ENCODE measurements at regions not wholly inside any gene's neighbourhood (a gene's known extent, or its start where the extent isn't known, plus 50 kb on each side); places are given as distances from the start of the nearest gene placed in this dataset.

GRCh38 chr6:28657769-28658465 lies 132.2 kb downstream of the GPX5 start:
- ATAC-seq (no peak), DNase-seq (peak in 1 of 2 donors; percentile 50)
- H3K27me3 ChIP-seq (ENCODE audit: insufficient read depth in 3 of 3, low read length in 2 of 3), result peaks cover 4 to 38% (median 6%) of the 10 kb centered on the region in 3 donors
- H3K36me3 ChIP-seq (ENCODE audit: insufficient read depth in 1 of 2, low read depth in 1 of 2), result no peaks in the 10 kb centered on the region
- H3K4me1 ChIP-seq, result no peaks in the 10 kb centered on the region
- no peak for TF ChIP-seq CTCF (IDR thresholded peaks at IDR 0.05)
- no peak overlapping the region for H3K27ac ChIP-seq
- no peaks in the 10 kb centered on the region for H3K9me3 ChIP-seq
- intact Hi-C loops (cut with DNase I), result no loop called here
- peak overlapping the region; percentile 51 for H3K4me3 ChIP-seq
- 1 to 2% (median 1%) methylated on average over 27 of the region's 27 CpGs for WGBS, 3 donors

- WGBS, 3 donors, result 2% methylated on average over 16 of the region's 16 CpGs
- Histone ChIP-seq H3K27me3 (ENCODE audit: insufficient read depth in 3 of 3, low read length in 2 of 3) (peaks cover 4 to 38% (median 6%) of the 10 kb centered on the region in 3 donors), H3K36me3 (ENCODE audit: insufficient read depth in 1 of 2, low read depth in 1 of 2) (no peaks in the 10 kb centered on the region), H3K4me3 (peak overlapping the region; percentile 51), H3K27ac (no peak overlapping the region), H3K4me1 (no peaks in the 10 kb centered on the region), H3K9me3 (no peaks in the 10 kb centered on the region)
- intact Hi-C loops (cut with DNase I), result no loop called here
- no peak for TF ChIP-seq CTCF (IDR thresholded peaks at IDR 0.05)
- no peak for ATAC-seq
- no peak for DNase-seq
Measured at GRCh38 chr6:28658475-28659249, 133.0 kb downstream of the GPX5 start.

- H3K4me1 ChIP-seq, result no peaks in the 10 kb centered on the region
- intact Hi-C loops (cut with DNase I), result no loop called here
- no peak for TF ChIP-seq CTCF (IDR thresholded peaks at IDR 0.05)
- H3K9me3 ChIP-seq, result no peaks in the 10 kb centered on the region
- ATAC-seq, result no peak
- DNase-seq, result no peak
- H3K27ac ChIP-seq, result no peak overlapping the region
- 16 to 23% (median 21%) methylated on average over 2 of the region's 2 CpGs for WGBS, 3 donors
- peaks cover 4 to 38% (median 6%) of the 10 kb centered on the region in 3 donors for H3K27me3 ChIP-seq (ENCODE audit: insufficient read depth in 3 of 3, low read length in 2 of 3)
- no peaks in the 10 kb centered on the region for H3K36me3 ChIP-seq (ENCODE audit: insufficient read depth in 1 of 2, low read depth in 1 of 2)
- H3K4me3 ChIP-seq, result peak overlapping the region; percentile 51
Measured at GRCh38 chr6:28659250-28659566, 133.5 kb downstream of the GPX5 start.

- 71 to 75% (median 72%) methylated on average over 2 of the region's 2 CpGs for WGBS, 3 donors
- Histone ChIP-seq H3K9me3 (no peaks in the 10 kb centered on the region), H3K36me3 (ENCODE audit: insufficient read depth in 1 of 2, low read depth in 1 of 2) (no peaks in the 10 kb centered on the region), H3K4me1 (no peaks in the 10 kb centered on the region), H3K27ac (no peak overlapping the region), H3K4me3 (no peak overlapping the region), H3K27me3 (ENCODE audit: insufficient read depth in 3 of 3, low read length in 2 of 3) (peaks cover 4 to 24% (median 6%) of the 10 kb centered on the region in 3 donors)
- ATAC-seq (no peak), DNase-seq (no peak)
- intact Hi-C loops (cut with DNase I), result no loop called here
- TF ChIP-seq CTCF (IDR thresholded peaks at IDR 0.05), result no peak
Measured at GRCh38 chr6:28661097-28661713, 135.5 kb downstream of the GPX5 start.

Data from psoas muscle (tissue), 7 donors.